BE2C (cell line): ENCODE measurements at regions not wholly inside any gene's neighbourhood (a gene's known extent, or its start where the extent isn't known, plus 50 kb on each side); places are given as distances from the start of the nearest gene placed in this dataset.
"Not testable (repeated sequence)": the region's sequence is repeated elsewhere in the genome, so short reads cannot be mapped to it uniquely, and the experiment has no call there.

ENCODE experiments used
- DNase-seq: peaks from one replicate; pipeline ENCODE4 v3.0.0-alpha.2; 2020
- H3K27me3 ChIP-seq: fragments of 250-450 bp; sonication (Bioruptor Pico); 2 replicates; pipeline ENCODE4 v1.5.1; 2020; ENCODE audit warnings: mild to moderate bottlenecking
- H3K36me3 ChIP-seq: fragments of 250-450 bp; sonication (Bioruptor Pico); 2 replicates; pipeline ENCODE4 v1.5.1; 2020; ENCODE audit warnings: mild to moderate bottlenecking
- H3K4me1 ChIP-seq: fragments of 250-450 bp; sonication (Bioruptor Pico); 2 replicates; pipeline ENCODE4 v1.5.1; 2020
- H3K4me3 ChIP-seq: 2 replicates; pipeline ENCODE4 v1.5.1; 2011; ENCODE audit warnings: low read depth, low read length
- H3K9me3 ChIP-seq: fragments of 250-450 bp; sonication (Bioruptor Pico); 2 replicates; pipeline ENCODE4 v1.5.1; 2020
- TF ChIP-seq, protein P1 (sequence below): IDR thresholded peaks from 2 replicates; pipeline ENCODE4 v1.5.1; 2012; ENCODE audit warnings: mild to moderate bottlenecking, low read depth, low read length

DNA sequence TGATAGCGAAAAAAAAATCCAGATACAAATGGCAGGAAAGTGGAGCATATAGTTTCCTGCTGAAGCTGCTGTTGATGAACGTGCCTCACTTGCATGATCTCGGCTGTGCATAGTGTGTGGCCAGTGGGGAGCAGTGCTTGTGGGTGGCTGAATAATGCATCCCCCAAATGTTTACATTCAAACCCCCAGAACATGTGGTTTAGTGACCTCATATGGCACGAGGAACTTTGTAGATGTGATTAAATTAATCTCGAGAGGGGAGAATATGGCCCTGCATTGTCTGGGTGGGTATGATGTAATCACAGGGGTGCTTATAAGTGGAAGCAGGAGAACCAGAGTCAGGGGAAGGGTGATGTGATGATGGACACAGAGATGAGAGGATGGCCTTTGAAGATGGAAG lies 425.0 kb downstream of the TMEM121 start:
- Histone ChIP-seq H3K27me3 (no peaks in the 10 kb centered on the region), H3K9me3 (no peaks in the 10 kb centered on the region), H3K36me3 (no peaks in the 10 kb centered on the region), H3K4me1 (no peaks in the 10 kb centered on the region), H3K4me3 (no peak overlapping the region)
- TF ChIP-seq, protein P1, sequence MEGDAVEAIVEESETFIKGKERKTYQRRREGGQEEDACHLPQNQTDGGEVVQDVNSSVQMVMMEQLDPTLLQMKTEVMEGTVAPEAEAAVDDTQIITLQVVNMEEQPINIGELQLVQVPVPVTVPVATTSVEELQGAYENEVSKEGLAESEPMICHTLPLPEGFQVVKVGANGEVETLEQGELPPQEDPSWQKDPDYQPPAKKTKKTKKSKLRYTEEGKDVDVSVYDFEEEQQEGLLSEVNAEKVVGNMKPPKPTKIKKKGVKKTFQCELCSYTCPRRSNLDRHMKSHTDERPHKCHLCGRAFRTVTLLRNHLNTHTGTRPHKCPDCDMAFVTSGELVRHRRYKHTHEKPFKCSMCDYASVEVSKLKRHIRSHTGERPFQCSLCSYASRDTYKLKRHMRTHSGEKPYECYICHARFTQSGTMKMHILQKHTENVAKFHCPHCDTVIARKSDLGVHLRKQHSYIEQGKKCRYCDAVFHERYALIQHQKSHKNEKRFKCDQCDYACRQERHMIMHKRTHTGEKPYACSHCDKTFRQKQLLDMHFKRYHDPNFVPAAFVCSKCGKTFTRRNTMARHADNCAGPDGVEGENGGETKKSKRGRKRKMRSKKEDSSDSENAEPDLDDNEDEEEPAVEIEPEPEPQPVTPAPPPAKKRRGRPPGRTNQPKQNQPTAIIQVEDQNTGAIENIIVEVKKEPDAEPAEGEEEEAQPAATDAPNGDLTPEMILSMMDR = no peak
- DNase-seq = no peak

DNA sequence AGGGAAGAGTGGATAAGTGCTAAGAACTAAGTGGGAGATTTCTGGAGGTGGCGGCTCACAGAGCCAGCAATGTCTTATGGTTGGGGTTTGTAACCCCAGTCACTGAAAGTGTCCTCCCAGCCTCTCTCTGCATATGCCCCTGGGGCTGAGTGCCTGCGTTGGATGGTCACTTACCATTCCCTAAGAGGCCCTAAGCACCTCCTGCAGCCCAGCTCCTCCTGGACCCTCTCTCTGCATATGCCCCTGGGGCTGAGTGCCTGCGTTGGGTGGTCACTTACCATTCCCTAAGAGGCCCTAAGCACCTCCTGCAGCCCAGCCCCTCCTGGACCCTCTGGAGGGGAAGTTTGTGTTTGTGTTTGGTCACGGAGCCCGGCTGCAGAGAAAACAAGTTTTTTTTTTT lies 425.8 kb downstream of the TMEM121 start:
- no peaks in the 10 kb centered on the region for H3K9me3 ChIP-seq

DNA sequence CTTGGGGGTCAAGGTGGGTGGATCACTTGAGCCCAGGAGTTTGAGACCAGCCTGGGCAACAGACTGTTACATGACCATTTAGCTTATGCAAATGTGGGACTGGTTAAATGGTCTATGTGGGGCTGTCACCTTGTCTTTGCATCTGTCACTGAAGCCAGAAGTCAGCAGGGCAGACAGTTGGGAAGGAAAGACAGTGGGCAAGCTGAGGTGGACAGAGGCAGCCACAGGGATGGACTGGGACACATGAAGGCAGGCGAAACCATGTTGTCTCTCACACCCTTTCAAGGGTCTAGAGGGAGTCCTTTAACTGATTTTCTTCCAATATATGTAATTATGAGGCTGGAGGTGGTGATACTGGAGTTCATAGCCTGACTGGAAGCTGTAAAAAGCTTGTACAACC lies 426.4 kb downstream of the TMEM121 start:
- Histone ChIP-seq H3K4me1 (no peaks in the 10 kb centered on the region), H3K4me3 (no peak overlapping the region), H3K27me3 (no peaks in the 10 kb centered on the region), H3K9me3 (no peaks in the 10 kb centered on the region), H3K36me3 (no peaks in the 10 kb centered on the region)
- TF ChIP-seq, protein P1 = no peak
- DNase-seq = no peak

More for the DNA sequence above, 425.8 kb downstream of the TMEM121 start:
- no peak for DNase-seq
- H3K4me3 ChIP-seq = no peak overlapping the region
- H3K4me1 ChIP-seq = no peaks in the 10 kb centered on the region
- H3K27me3 ChIP-seq = no peaks in the 10 kb centered on the region
- TF ChIP-seq, protein P1 = no peak
- H3K36me3 ChIP-seq = no peaks in the 10 kb centered on the region

DNA sequence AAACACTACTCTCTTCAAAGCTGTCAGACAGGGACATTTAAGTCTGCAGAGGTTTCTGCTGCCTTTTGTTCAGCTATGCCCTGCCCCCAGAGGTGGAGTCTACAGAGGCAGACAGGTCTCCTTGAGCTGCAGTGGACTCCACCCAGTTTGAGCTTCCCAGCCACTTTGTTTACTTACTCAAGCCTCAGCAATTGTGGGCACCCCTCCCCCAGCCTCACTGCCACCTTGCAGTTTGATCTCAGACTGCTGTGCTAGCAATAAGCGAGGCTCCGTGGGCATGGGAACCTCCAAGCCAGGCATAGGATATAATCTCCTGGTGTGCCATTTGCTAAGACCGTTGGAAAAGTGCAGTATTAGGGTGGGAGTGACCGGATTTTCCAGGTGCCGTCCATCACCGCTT lies 435.2 kb downstream of the TMEM121 start:
- H3K9me3 ChIP-seq, H3K4me3 ChIP-seq, H3K36me3 ChIP-seq, DNase-seq, H3K4me1 ChIP-seq, H3K27me3 ChIP-seq: not testable (repeated sequence)

DNA sequence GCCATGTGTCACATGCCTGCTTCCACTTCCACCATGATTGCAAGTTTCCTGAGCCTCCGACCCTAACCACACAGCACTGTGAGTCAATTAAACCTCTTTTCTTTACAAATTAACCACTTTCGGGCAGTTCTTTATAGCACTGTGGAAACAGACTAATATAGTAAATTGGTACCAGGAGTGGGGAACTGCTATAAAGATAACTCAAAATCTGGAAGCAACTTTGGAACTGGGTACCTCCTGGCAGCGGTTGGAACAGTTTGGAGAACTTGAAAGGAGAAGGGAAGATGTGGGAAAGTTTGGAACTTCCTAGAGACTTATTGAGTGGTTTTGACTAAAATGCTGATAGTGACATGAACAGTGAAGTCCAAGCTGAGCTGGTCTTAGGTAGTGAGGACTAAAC lies 436.1 kb downstream of the TMEM121 start:
- Histone ChIP-seq H3K27me3 (no peaks in the 10 kb centered on the region), H3K4me1 (no peaks in the 10 kb centered on the region), H3K9me3 (no peaks in the 10 kb centered on the region), H3K4me3 (no peak overlapping the region), H3K36me3 (no peaks in the 10 kb centered on the region)
- TF ChIP-seq, protein P1 = no peak
- no peak for DNase-seq

DNA sequence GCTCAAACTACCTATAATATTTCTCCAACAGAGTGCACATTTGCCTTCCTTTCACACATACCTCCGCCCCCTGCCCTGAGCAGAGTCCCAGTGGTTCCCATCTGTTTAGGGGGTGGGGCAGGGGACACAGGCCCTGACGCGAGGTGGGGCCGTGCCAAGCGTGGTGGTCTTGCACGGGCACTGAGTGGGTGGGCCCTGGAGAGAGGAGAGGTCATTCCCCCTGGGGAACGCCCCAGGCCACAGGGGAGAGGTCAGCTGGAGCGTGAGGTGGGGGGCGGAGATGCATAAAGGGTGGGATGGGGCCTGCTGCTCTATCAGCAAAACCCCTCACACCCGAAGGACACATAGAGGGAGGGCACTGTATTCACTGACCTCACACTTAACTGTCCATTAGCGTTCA lies 441.9 kb downstream of the TMEM121 start:
- Histone ChIP-seq H3K36me3 (no peaks in the 10 kb centered on the region), H3K4me3 (no peak overlapping the region), H3K4me1 (no peaks in the 10 kb centered on the region), H3K27me3 (peaks cover 7% of the 10 kb centered on the region; the same call in 1 of the 2 replicates), H3K9me3 (no peaks in the 10 kb centered on the region)
- no peak for DNase-seq
- TF ChIP-seq, protein P1 = no peak

DNA sequence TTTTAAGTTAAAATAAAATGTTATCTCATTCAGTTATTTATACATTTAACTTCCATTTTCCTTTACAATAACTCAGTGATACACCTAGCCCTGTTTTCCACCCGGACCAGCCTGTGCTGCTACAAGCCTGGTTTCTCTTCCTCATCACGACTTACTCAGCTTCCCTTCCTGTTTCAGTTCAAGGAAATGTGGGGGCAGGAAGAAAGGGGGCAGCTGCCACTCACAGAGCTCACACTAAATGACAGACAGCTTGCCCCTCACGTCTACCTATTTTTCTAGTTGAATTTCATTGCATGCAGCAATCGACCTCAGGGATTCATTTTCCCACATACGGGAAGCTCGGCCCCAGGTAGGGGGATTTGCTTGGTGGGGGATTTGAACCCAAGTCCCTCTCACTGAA lies 442.6 kb downstream of the TMEM121 start:
- not testable (repeated sequence) for H3K4me3 ChIP-seq, H3K9me3 ChIP-seq, H3K4me1 ChIP-seq, H3K27me3 ChIP-seq, DNase-seq, H3K36me3 ChIP-seq

DNA sequence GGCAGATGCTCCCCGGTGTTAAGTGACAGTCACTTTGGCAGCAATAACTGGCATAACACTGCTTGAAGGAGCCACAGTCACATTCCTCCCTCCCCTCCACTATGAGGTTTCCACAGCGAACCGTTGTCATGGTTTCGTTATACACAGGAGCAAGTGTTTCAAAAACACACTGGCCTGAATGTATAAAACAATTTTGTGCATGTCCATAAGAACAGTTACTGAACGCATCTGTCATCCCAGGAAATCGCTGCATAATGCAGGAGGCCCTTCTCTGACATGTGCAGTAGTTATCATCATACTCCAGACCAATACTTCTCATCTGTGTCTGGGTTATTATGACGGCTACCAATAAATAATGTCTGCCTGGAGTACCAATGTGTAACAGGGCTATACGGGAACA lies 444.4 kb downstream of the TMEM121 start:
- not testable (repeated sequence) for H3K36me3 ChIP-seq, H3K4me1 ChIP-seq, H3K9me3 ChIP-seq, H3K27me3 ChIP-seq, DNase-seq, H3K4me3 ChIP-seq
